ENCODE measurements at regions not wholly inside any gene's neighbourhood (a gene's known extent, or its start where the extent isn't known, plus 50 kb on each side); places are given as distances from the start of the nearest gene placed in this dataset.

GRCh38 chr2:47241715-47242114, 65.4 kb upstream of the CALM2 start (continued):
- TF ChIP-seq NR2F2 (IDR thresholded peaks at IDR 0.05) (no peak), RAD21 (IDR thresholded peaks at IDR 0.05) (no peak), GABPA (IDR thresholded peaks at IDR 0.05 in 1 of 2, conservative IDR thresholded peaks at IDR 0.05 in 1 of 2) (no peak), ZBTB33 (IDR thresholded peaks at IDR 0.05) (no peak)

- H3K9me3 ChIP-seq (ENCODE audit: control insufficient read depth in 4 of 4, low read length in 3 of 4) = no peaks in the 10 kb centered on the region
- no peak overlapping the region for H3K27ac ChIP-seq (ENCODE audit: low read depth in 1 of 2, low read length in 2 of 2)
- H3K4me1 ChIP-seq (ENCODE audit: control insufficient read depth in 4 of 4, insufficient read depth in 4 of 4, low read length in 3 of 4) = no peaks in the 10 kb centered on the region
- H3K36me3 ChIP-seq (ENCODE audit: control insufficient read depth in 4 of 4, insufficient read depth in 3 of 4, low read depth in 1 of 4, low read length in 3 of 4) = no peaks in the 10 kb centered on the region
- H3K4me3 ChIP-seq (ENCODE audit: low read depth in 1 of 3, low read length in 3 of 3) = no peak overlapping the region
- H3K27me3 ChIP-seq (ENCODE audit: control insufficient read depth in 4 of 4, insufficient read depth in 4 of 4, low read length in 3 of 4) = no peaks in the 10 kb centered on the region
- TF ChIP-seq MAX (IDR thresholded peaks at IDR 0.05) (no peak), YY1 (IDR thresholded peaks at IDR 0.05) (no peak), HNF4A (conservative IDR thresholded peaks at IDR 0.05) (no peak), NR2F2 (IDR thresholded peaks at IDR 0.05) (no peak), FOXA2 (IDR thresholded peaks at IDR 0.05) (no peak), ATF3 (IDR thresholded peaks at IDR 0.05) (no peak), ZBTB33 (IDR thresholded peaks at IDR 0.05) (no peak), REST (IDR thresholded peaks at IDR 0.05) (no peak), TAF1 (conservative IDR thresholded peaks at IDR 0.05) (no peak), FOXA1 (IDR thresholded peaks at IDR 0.05) (no peak), RXRA (IDR thresholded peaks at IDR 0.05) (no peak), SP1 (IDR thresholded peaks at IDR 0.05) (no peak), HNF4G (IDR thresholded peaks at IDR 0.05) (no peak), RAD21 (IDR thresholded peaks at IDR 0.05) (no peak), CTCF (IDR thresholded peaks at IDR 0.05; ENCODE audit: low read depth, low read length, missing input control) (no peak), GABPA (IDR thresholded peaks at IDR 0.05 in 1 of 2, conservative IDR thresholded peaks at IDR 0.05 in 1 of 2) (no peak), EGR1 (IDR thresholded peaks at IDR 0.05; ENCODE audit: low read depth in 2 of 2) (no peak), JUND (IDR thresholded peaks at IDR 0.05) (no peak)
- WGBS = 91% methylated on average over 8 of the region's 8 CpGs
- H3K9ac ChIP-seq (ENCODE audit: low read depth in 1 of 2, low read length in 2 of 2) = no peak overlapping the region
- no peak for DNase-seq (ENCODE audit: low spot score)
Measured at GRCh38 chr2:47239119-47239969, 63.0 kb upstream of the CALM2 start.
